ENCODE measurements at regions not wholly inside any gene's neighbourhood (a gene's known extent, or its start where the extent isn't known, plus 50 kb on each side); places are given as distances from the start of the nearest gene placed in this dataset.

- no peak overlapping the region for H3K27ac Mint-ChIP-seq
- H3K9me3 Mint-ChIP-seq: no peaks in the 10 kb centered on the region
- H3K36me3 Mint-ChIP-seq: no peaks in the 10 kb centered on the region
- no peaks in the 10 kb centered on the region for H3K27me3 Mint-ChIP-seq
- DNase-seq (ENCODE audit: extremely low spot score, unreplicated experiment): no peak
- no peak overlapping the region for H3K4me3 Mint-ChIP-seq
- peaks cover 4% of the 10 kb centered on the region for H3K4me1 Mint-ChIP-seq (ENCODE audit: unreplicated experiment)
- no peak for TF ChIP-seq CTCF (conservative IDR thresholded peaks at IDR 0.05)
Observed at GRCh38 chr3:66615643-66616301, 115.0 kb upstream of the LRIG1 start.

GRCh38 chr3:66617351-66617750 is 116.5 kb upstream of the LRIG1 start:
- Mint-ChIP-seq H3K4me3 (no peak overlapping the region), H3K4me1 (ENCODE audit: unreplicated experiment) (peaks cover 5% of the 10 kb centered on the region), H3K9me3 (no peaks in the 10 kb centered on the region), H3K27me3 (no peaks in the 10 kb centered on the region), H3K27ac (no peak overlapping the region), H3K36me3 (no peaks in the 10 kb centered on the region)
- TF ChIP-seq CTCF (conservative IDR thresholded peaks at IDR 0.05): no peak
- DNase-seq (ENCODE audit: extremely low spot score, unreplicated experiment): no peak

- DNase-seq (ENCODE audit: extremely low spot score, unreplicated experiment): no peak
- Mint-ChIP-seq H3K4me1 (ENCODE audit: unreplicated experiment) (peaks cover 5% of the 10 kb centered on the region), H3K36me3 (no peaks in the 10 kb centered on the region)
Observed at GRCh38 chr3:66618066-66618465, 117.2 kb upstream of the LRIG1 start.

GRCh38 chr3:66620296-66620695 is 119.5 kb upstream of the LRIG1 start:
- no peaks in the 10 kb centered on the region for H3K27me3 Mint-ChIP-seq
- H3K4me1 Mint-ChIP-seq (ENCODE audit: unreplicated experiment): peaks cover 7% of the 10 kb centered on the region
- no peaks in the 10 kb centered on the region for H3K36me3 Mint-ChIP-seq
- H3K4me3 Mint-ChIP-seq: no peak overlapping the region
- no peak for TF ChIP-seq CTCF (conservative IDR thresholded peaks at IDR 0.05)
- H3K9me3 Mint-ChIP-seq: no peaks in the 10 kb centered on the region
- no peak overlapping the region for H3K27ac Mint-ChIP-seq
- no peak for DNase-seq (ENCODE audit: extremely low spot score, unreplicated experiment)

More at GRCh38 chr3:66618066-66618465, 117.2 kb upstream of the LRIG1 start:
- H3K27me3 Mint-ChIP-seq: no peaks in the 10 kb centered on the region
- H3K9me3 Mint-ChIP-seq: no peaks in the 10 kb centered on the region
- no peak overlapping the region for H3K4me3 Mint-ChIP-seq
- TF ChIP-seq CTCF (conservative IDR thresholded peaks at IDR 0.05): no peak
- no peak overlapping the region for H3K27ac Mint-ChIP-seq

- no peak overlapping the region for H3K4me3 Mint-ChIP-seq
Observed at GRCh38 chr3:66622756-66623457, 122.1 kb upstream of the LRIG1 start.

More at GRCh38 chr3:66622756-66623457, 122.1 kb upstream of the LRIG1 start:
- Mint-ChIP-seq H3K36me3 (no peaks in the 10 kb centered on the region), H3K27me3 (no peaks in the 10 kb centered on the region), H3K9me3 (no peaks in the 10 kb centered on the region), H3K27ac (no peak overlapping the region), H3K4me1 (ENCODE audit: unreplicated experiment) (peaks cover 14% of the 10 kb centered on the region)
- TF ChIP-seq CTCF (conservative IDR thresholded peaks at IDR 0.05): no peak
- no peak for DNase-seq (ENCODE audit: extremely low spot score, unreplicated experiment)

Measured in type B pancreatic cell (in vitro differentiated cells).